Hematopoietic multipotent progenitor cell treated with erythropoietin and hydrocortisone succinate and interleukin-3 and kit ligand, for 15 days (in vitro differentiated cells): ENCODE measurements at regions not wholly inside any gene's neighbourhood (a gene's known extent, or its start where the extent isn't known, plus 50 kb on each side); places are given as distances from the start of the nearest gene placed in this dataset.
A peak's percentile ranks its signal among the peaks of the same experiment; 100 is the strongest.

ENCODE experiments used
- DNase-seq: peaks from one replicate; pipeline ENCODE4 v3.0.0-alpha.2; 2015; ENCODE audit warnings: low spot score

GRCh38 chr2:38509947-38510326 lies 92.8 kb downstream of the HNRNPLL start:
- no peak for DNase-seq

GRCh38 chr2:38509314-38509946 lies 93.3 kb downstream of the HNRNPLL start:
- DNase-seq = peak; percentile 30

DNA sequence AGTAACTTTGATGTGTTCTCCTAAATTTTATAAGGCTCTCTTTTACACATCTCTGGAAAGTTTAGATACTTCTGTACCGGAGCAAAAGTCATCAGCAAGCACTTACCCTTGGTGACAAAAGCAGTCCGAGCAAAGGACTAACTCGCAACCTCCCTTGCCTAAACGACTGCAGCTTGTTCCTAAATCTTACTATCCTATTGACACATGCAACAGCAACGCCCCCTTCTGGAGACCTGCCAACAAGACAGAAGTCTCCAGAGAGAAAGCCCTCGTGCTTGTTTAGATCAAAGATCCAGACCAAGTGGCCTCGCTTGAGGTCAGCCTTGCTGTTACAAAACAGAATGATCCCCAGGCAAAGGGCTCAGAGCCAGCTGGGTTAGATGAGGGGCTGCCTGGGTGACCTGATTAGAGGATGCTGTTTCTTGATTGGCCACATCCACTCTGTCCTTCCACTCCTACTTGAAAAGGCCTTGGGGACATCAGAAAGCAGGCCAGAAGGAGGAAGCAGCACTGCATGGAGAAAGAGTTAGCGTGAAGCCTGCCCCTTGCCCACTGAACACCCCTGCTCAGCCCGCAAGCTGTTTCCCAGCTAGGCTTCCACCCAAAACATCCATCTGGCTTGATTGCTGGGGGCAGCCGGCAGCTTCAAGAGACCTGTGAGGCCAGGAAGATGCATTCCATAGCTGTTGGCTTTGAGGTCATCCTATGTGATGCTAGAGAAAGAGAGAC lies 94.3 kb downstream of the HNRNPLL start:
- DNase-seq = peak; percentile 84

DNA sequence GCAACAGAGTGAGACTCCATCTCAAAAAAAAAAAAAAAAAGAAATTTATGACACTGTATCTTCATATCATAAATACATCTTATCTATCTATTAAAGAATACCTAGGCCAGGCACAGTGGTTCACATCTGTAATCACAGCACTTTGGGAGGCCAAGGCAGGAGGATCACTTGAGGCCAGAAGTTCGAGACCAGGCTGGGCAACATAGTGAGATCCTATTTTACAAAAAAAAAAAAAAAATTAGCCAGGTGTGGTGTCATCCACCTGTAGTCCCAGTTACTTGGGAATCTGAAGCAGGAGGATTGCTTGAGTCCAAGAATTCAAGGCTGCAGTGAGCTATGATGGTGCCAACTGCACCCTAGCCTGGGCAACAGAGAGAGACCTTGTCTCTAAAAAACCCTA lies 95.0 kb downstream of the HNRNPLL start:
- DNase-seq = no peak

DNA sequence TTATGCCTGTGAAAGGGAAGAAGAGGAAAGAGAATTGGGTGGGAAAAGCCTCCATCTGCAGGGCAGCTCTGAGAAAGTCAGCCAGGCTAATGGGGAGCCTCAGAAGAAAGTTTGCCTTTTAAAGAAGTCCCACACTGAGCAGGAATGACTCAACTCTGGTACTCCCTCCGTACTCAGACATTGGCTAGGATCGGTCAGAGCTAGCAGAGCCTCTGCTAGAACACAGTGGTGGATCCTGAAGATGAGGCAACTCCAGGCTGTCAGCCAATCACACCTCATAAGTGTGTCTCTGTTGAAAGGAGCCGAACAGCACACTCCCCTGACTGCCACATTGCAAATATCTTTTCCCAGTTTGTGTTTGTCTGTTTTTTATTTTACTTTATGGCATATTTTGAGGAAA lies 96.9 kb downstream of the HNRNPLL start:
- DNase-seq = no peak

- DNase-seq = no peak
These were observed 98.6 kb downstream of the HNRNPLL start for GRCh38 chr2:38504169-38504568.

DNA sequence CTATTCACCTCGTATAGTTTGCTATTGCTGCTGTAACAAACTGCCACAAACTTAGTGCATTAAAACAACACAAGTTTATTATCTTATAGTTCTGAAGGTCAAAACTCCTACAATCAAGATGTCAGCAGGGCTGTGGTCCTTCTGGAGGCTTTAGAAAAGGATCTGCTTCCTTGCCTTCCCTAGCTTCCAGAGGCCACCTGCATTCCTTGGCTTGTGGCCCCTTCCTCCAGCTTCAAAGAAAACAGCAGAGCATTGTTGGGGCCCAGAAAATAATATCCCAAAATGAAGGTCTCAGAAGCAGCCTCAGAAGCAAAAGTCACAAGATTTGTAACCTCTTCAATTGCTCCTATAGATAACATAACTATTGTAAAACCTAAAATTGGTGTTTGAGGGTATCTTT lies 100.6 kb downstream of the HNRNPLL start:
- no peak for DNase-seq

DNA sequence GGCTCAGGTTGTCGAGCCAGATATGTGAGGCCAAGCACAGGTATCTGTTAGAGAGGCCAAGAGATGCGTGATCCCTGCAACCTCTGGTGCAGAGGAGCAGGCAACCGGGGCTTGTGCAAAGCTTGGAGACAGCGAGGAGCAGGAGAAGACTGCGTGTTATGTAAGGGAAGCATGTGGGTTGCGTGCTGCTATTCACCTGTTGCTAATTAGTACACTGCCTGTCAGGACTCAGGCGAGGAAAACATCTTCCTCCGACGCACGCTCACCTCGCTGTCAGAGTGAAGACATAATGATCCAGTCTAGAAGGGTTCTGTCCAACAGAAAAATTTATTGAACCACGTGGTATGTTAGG lies 102.5 kb downstream of the HNRNPLL start:
- DNase-seq = no peak

- DNase-seq = no peak
These were observed 103.0 kb downstream of the HNRNPLL start for GRCh38 chr2:38499548-38500282.

GRCh38 chr2:38498045-38498481 lies 104.7 kb downstream of the HNRNPLL start:
- DNase-seq = no peak

GRCh38 chr2:38497670-38498037 lies 105.1 kb downstream of the HNRNPLL start:
- DNase-seq = no peak

- DNase-seq = no peak
These were observed 105.6 kb downstream of the HNRNPLL start for GRCh38 chr2:38496927-38497669.

GRCh38 chr2:38495880-38496279 lies 106.8 kb downstream of the HNRNPLL start:
- DNase-seq = no peak

DNA sequence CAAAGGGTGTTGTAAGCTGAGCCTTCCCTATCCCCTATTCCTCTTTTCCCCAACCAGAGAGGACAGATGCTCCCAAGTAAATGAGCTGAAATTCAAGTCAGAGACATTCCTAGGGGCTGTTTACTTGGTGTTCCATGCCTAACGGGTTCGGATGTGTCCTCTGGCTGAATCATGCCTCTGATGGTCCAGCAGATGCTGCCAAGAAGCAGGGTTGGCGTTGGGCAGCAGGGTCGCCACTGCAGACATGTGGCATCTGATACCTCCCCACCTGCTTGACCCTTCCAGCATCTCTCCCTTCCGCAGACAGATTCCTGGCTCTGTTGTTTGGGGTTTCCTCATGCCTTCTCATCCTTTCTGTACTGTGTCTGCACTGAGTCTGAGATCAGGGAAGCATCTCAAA lies 108.3 kb downstream of the HNRNPLL start:
- DNase-seq = no peak

DNA sequence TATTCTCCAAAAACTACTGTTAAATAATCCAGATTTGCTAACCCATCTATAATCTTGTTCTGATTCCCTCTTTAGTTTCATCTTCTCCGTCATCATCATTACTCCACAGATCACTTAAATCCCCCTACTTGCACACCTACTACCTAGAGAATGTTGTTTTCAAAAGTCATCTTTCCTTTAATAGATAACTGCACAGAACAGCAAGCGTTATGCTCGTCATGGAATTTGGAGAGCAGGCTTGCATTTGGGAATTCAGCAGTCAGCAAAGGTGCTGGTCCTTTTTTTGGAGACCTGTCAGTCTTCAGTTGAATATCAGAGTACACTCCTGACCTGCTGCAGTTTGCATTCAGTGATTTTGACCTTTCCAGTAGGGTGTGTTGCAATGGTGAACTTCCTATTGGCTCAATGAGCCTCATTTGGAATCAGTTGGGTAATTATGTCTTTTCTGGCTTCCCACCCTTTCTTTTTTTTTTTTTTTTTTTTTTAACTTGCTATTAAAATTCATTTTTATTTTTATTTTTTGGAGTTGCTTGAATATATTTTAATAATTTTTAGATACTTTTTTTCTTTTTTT lies 110.6 kb downstream of the HNRNPLL start:
- no peak for DNase-seq

GRCh38 chr2:38491436-38491835 lies 111.3 kb downstream of the HNRNPLL start:
- DNase-seq = no peak

GRCh38 chr2:38489846-38490245 lies 112.8 kb upstream of the ATL2 start:
- DNase-seq = no peak

GRCh38 chr2:38487852-38488251 lies 110.8 kb upstream of the ATL2 start:
- no peak for DNase-seq

GRCh38 chr2:38486213-38487026 lies 109.3 kb upstream of the ATL2 start:
- no peak for DNase-seq

- DNase-seq = no peak
These were observed 108.7 kb upstream of the ATL2 start for GRCh38 chr2:38485734-38486133.

GRCh38 chr2:38484957-38485356 lies 107.9 kb upstream of the ATL2 start:
- no peak for DNase-seq
